ENCODE measurements at regions not wholly inside any gene's neighbourhood (a gene's known extent, or its start where the extent isn't known, plus 50 kb on each side); places are given as distances from the start of the nearest gene placed in this dataset.
A peak's percentile ranks its signal among the peaks of the same experiment; 100 is the strongest.

GRCh38 chr2:180376066-180376465 lies 369.0 kb upstream of the CWC22 start:
- H3K9me1 ChIP-seq (ENCODE audit: insufficient read depth, low read length): no peaks in the 10 kb centered on the region
- no peak overlapping the region for H2AK5ac ChIP-seq (ENCODE audit: low read depth, low read length)
- ChIA-PET POLR2A (ENCODE audit: unreplicated experiment) (no interaction called here), CTCF (no interaction called here)
- H3K36me3 ChIP-seq (ENCODE audit: control insufficient read depth, insufficient read depth, low read length): no peaks in the 10 kb centered on the region
- intact Hi-C loops (cut with micrococcal nuclease) (no loop called here), dilution Hi-C loops (cut with HindIII; ENCODE audit: low sequenced_read_pairs, unreplicated experiment) (no loop called here), in situ Hi-C loops (cut with MboI; ENCODE audit: low sequenced_read_pairs) (no loop called here)
- no peak overlapping the region for H3K4ac ChIP-seq (ENCODE audit: low read depth, low read length)
- H2BK5ac ChIP-seq (ENCODE audit: low read depth, low read length, poor library complexity, severe bottlenecking): no peak overlapping the region
- H4K5ac ChIP-seq (ENCODE audit: low read depth, low read length): no peak overlapping the region
- TF ChIP-seq BHLHE40 (IDR thresholded peaks at IDR 0.05; ENCODE audit: low read depth, low read length) (no peak), USF2 (IDR thresholded peaks at IDR 0.05; ENCODE audit: low read depth, low read length) (no peak), RFX5 (IDR thresholded peaks at IDR 0.05; ENCODE audit: low read depth, low read length) (no peak), MAZ (IDR thresholded peaks at IDR 0.05; ENCODE audit: borderline replicate concordance, low read depth, low read length) (no peak), RAD21 (IDR thresholded peaks at IDR 0.05; ENCODE audit: low read length) (no peak), CHD1 (IDR thresholded peaks at IDR 0.05; ENCODE audit: low read depth, low read length) (no peak), NFE2L2 (IDR thresholded peaks at IDR 0.05; ENCODE audit: low read depth, low read length) (no peak), CTCF (conservative IDR thresholded peaks at IDR 0.05; ENCODE audit: low read depth, low read length) (no peak), CEBPB (IDR thresholded peaks at IDR 0.05; ENCODE audit: low read depth, low read length) (no peak), MAFK (IDR thresholded peaks at IDR 0.05; ENCODE audit: low read depth, low read length) (no peak), ELK1 (IDR thresholded peaks at IDR 0.05; ENCODE audit: borderline replicate concordance, low read depth, low read length) (no peak), SMC3 (IDR thresholded peaks at IDR 0.05; ENCODE audit: low read depth, low read length) (no peak), RCOR1 (IDR thresholded peaks at IDR 0.05; ENCODE audit: insufficient replicate concordance, low read length) (no peak), FOS (IDR thresholded peaks at IDR 0.05; ENCODE audit: low read depth, low read length) (no peak), POLR2A (IDR thresholded peaks at IDR 0.05; ENCODE audit: low read depth, low read length) (no peak), MXI1 (IDR thresholded peaks at IDR 0.05; ENCODE audit: borderline replicate concordance, low read depth, low read length) (no peak)
- H3K18ac ChIP-seq (ENCODE audit: low read depth, low read length): no peak overlapping the region
- no peak overlapping the region for H3K14ac ChIP-seq (replicated peaks; ENCODE audit: low read depth, low read length)
- H3K56ac ChIP-seq (ENCODE audit: extremely low read depth, insufficient read depth, low read length): no peak overlapping the region
- H3K79me1 ChIP-seq (ENCODE audit: low read depth in 1 of 2, low read length in 2 of 2): no peaks in the 10 kb centered on the region
- DNase-seq (peak; percentile 30), ATAC-seq (ENCODE audit: low read depth) (no peak)
- H3K4me1 ChIP-seq (ENCODE audit: control insufficient read depth, insufficient read depth, low read length): no peaks in the 10 kb centered on the region
- no peak overlapping the region for H2BK20ac ChIP-seq (ENCODE audit: low read depth, low read length)
- H3K4me3 ChIP-seq (ENCODE audit: insufficient read depth, low read depth, low read length): no peak overlapping the region
- H3K23ac ChIP-seq (ENCODE audit: low read depth, low read length): no peak overlapping the region
- H4K91ac ChIP-seq (ENCODE audit: insufficient read depth, low read depth, low read length): no peak overlapping the region
- no peak overlapping the region for H3K27ac ChIP-seq (ENCODE audit: insufficient read depth, low read length)
- H4K8ac ChIP-seq (ENCODE audit: low read depth in 2 of 2, low read length in 2 of 2): no peak overlapping the region
- H2AK9ac ChIP-seq (replicated peaks; ENCODE audit: low read depth, low read length, poor library complexity): no peak overlapping the region
- H2BK15ac ChIP-seq (ENCODE audit: low read depth, low read length): no peak overlapping the region
- WGBS, 2 experiments (ENCODE audit: extremely low coverage in 2 of 2, insufficient read length in 1 of 2): no CpG with 5 or more reads among the region's 3 CpGs
- no peaks in the 10 kb centered on the region for H4K20me1 ChIP-seq (ENCODE audit: insufficient read depth, low read length)
- no peaks in the 10 kb centered on the region for H3K9me3 ChIP-seq (ENCODE audit: control insufficient read depth, insufficient read depth, low read length)
- no peak overlapping the region for H2AFZ ChIP-seq (replicated peaks; ENCODE audit: low read length, poor library complexity)
- H3K9ac ChIP-seq (ENCODE audit: low read depth, low read length): no peak overlapping the region
- H3K27me3 ChIP-seq (ENCODE audit: control insufficient read depth, insufficient read depth, low read length): no peaks in the 10 kb centered on the region
- no TSS peak for BruUV-seq (replicated peaks)
- no peak overlapping the region for H2BK120ac ChIP-seq (ENCODE audit: low read depth, low read length)
- no peak overlapping the region for H3K4me2 ChIP-seq (ENCODE audit: low read depth, low read length)
